ENCODE measurements at regions not wholly inside any gene's neighbourhood (a gene's known extent, or its start where the extent isn't known, plus 50 kb on each side); places are given as distances from the start of the nearest gene placed in this dataset.

DNA sequence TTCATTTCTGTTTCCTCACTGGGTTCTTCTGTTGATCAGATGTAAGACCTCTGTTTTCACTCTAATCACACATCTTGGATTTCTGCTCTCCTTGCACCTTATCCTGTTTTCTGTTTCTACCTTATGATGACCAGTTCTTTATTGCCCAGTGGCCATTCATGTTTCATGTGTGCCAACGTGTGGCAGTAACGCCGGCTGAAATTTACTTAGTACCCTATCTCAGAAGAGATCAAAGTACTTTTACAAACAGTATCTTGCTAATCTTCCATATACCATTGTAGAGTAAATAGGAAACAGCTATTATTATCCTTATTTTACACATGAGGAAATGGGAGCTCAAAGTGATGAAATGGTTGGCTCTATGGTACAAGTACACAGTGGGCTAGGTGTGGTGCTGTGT is 74.0 kb downstream of the GATA3 start:
- DNase-seq (no peak), ATAC-seq (no peak)
- Histone ChIP-seq H3K9me3 (no peaks in the 10 kb centered on the region), H3K4me3 (no peak overlapping the region), H3K4me1 (ENCODE audit: low read depth) (no peaks in the 10 kb centered on the region), H3K36me3 (ENCODE audit: low read depth) (no peaks in the 10 kb centered on the region)
- TF ChIP-seq, protein P1, sequence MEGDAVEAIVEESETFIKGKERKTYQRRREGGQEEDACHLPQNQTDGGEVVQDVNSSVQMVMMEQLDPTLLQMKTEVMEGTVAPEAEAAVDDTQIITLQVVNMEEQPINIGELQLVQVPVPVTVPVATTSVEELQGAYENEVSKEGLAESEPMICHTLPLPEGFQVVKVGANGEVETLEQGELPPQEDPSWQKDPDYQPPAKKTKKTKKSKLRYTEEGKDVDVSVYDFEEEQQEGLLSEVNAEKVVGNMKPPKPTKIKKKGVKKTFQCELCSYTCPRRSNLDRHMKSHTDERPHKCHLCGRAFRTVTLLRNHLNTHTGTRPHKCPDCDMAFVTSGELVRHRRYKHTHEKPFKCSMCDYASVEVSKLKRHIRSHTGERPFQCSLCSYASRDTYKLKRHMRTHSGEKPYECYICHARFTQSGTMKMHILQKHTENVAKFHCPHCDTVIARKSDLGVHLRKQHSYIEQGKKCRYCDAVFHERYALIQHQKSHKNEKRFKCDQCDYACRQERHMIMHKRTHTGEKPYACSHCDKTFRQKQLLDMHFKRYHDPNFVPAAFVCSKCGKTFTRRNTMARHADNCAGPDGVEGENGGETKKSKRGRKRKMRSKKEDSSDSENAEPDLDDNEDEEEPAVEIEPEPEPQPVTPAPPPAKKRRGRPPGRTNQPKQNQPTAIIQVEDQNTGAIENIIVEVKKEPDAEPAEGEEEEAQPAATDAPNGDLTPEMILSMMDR (IDR thresholded peaks at IDR 0.05), result no peak
- intact Hi-C loops (cut with DNase I, micrococcal nuclease), result no loop called here

DNA sequence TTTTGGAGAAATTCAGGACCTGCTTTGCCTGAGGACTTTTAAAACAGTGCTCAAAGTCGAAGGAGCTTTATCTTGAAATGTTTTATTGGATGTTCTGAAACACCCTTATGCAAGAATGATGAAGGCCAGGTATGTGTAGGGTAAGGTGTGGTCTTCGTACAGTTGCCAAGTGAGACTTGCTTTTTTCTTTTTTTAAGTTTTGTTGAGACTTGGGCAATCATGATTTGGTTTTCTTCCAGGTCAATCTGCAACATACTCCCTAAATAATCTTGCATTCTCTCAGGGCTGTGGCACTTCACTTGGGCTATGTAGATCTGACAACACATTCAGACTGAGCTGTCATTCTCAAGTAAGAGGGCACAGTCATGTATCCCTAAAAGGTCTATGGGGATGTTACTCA is 75.0 kb downstream of the GATA3 start:
- intact Hi-C loops (cut with DNase I, micrococcal nuclease), result no loop called here
- ATAC-seq (no peak), DNase-seq (no peak)
- Histone ChIP-seq H3K4me1 (ENCODE audit: low read depth) (no peaks in the 10 kb centered on the region), H3K36me3 (ENCODE audit: low read depth) (no peaks in the 10 kb centered on the region), H3K4me3 (no peak overlapping the region), H3K9me3 (no peaks in the 10 kb centered on the region)
- TF ChIP-seq, protein P1 (IDR thresholded peaks at IDR 0.05), result no peak

DNA sequence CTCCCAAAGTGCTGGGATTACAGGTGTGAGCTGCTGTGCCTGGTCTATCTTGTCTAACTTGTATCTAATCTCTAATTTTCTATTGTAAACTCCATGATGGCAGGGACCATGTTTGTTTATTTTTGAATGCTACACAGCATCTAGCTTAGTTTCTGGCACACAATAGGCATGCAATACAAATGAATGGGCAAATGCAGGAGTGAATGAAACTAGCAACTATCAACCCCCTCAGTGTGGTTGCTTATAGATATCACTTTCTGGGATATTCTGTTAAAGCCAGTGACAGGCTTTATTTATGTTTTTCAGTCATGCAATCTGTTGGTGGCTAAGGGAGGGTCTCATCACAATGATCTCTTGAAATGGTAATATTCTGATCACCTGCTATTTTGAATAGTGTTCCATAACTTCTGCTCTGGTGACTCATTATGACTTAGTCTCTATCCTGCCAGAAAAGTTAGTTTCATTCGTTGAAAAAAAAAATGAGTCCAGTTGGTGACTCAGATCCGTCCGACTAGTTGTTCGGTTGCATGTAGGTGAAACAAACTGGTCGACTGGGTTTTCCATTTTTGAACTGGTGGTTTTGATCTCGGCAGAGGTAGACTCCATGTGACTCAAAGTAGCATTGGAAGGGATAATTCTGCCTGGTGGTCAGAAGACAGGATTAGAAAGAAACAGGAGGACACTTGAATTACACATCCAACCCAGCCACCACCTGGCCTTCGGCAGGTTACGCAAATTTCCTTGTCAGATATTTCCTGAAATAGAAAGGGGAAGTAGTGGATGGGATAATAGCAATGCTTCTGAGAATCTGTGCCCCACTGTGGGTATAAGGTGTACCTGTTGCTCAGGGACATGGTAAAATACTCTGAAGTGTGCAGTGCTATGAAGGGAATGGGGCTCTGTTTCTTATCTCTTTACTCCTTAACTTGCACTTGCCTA is 76.8 kb downstream of the GATA3 start:
- Histone ChIP-seq H3K36me3 (ENCODE audit: low read depth) (no peaks in the 10 kb centered on the region), H3K4me1 (ENCODE audit: low read depth) (no peaks in the 10 kb centered on the region), H3K4me3 (no peak overlapping the region), H3K9me3 (no peaks in the 10 kb centered on the region)
- TF ChIP-seq, protein P1 (IDR thresholded peaks at IDR 0.05), result no peak
- DNase-seq, result no peak
- no peak for ATAC-seq
- intact Hi-C loops (cut with DNase I, micrococcal nuclease), result no loop called here

DNA sequence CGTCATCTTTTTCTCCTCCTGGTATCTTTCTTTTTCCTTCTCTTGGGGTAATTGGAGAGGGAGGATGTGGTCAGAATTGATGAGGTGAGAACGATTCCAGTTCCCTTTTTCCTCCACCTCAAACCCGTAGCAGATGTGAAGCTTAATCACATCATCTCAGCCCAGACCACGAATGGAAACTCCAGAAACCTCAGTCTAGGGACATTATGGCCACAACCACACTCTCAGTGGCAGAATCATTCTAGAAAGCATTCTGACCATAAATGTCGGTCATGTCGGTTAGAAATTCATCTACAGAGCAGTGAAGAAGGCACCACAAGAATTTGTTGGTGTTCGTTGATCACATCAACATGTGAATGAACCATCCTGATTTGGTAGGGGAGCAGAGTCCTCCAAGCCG is 78.7 kb downstream of the GATA3 start:
- intact Hi-C loops (cut with DNase I, micrococcal nuclease), result no loop called here
- no peak for ATAC-seq
- TF ChIP-seq, protein P1 (IDR thresholded peaks at IDR 0.05), result no peak
- H3K9me3 ChIP-seq, result no peaks in the 10 kb centered on the region
- no peaks in the 10 kb centered on the region for H3K36me3 ChIP-seq (ENCODE audit: low read depth)
- H3K4me1 ChIP-seq (ENCODE audit: low read depth), result no peaks in the 10 kb centered on the region
- H3K4me3 ChIP-seq, result no peak overlapping the region
- DNase-seq, result no peak

DNA sequence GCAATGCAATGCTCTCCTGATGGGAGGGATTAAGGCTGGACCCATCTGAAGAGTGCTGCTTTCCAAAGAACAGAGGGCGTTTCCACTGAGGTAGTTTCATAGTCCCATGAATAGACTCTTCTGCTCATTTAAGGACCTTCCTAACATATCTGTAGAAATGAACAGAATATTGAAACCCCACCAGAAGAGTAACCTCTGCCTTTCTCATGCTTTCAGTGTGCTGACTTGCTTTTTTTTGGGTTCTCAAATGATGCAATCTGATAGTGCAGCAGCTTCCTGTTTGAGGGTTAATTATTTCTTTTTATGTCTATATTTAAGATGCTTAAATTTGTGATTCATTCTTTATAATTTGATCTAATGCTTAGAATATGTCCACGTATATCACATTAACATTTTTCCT is 82.2 kb downstream of the GATA3 start:
- intact Hi-C loops (cut with DNase I, micrococcal nuclease), result no loop called here
- DNase-seq, result no peak
- no peak for ATAC-seq
- no peak overlapping the region for H3K4me3 ChIP-seq
- no peaks in the 10 kb centered on the region for H3K9me3 ChIP-seq
- H3K36me3 ChIP-seq (ENCODE audit: low read depth), result no peaks in the 10 kb centered on the region
- no peaks in the 10 kb centered on the region for H3K4me1 ChIP-seq (ENCODE audit: low read depth)
- TF ChIP-seq, protein P1 (IDR thresholded peaks at IDR 0.05), result no peak

Data from mucosa of descending colon (tissue), 3 donors.